NCI-H526 (cell line): ENCODE measurements at regions not wholly inside any gene's neighbourhood (a gene's known extent, or its start where the extent isn't known, plus 50 kb on each side); places are given as distances from the start of the nearest gene placed in this dataset.

Experiments
- DNase-seq, 2 experiments: peaks; one replicate each; lab custom pipeline; 2025; lab: John Stamatoyannopoulos, UW

- DNase-seq: no peak
Measured at GRCh38 chr13:108156749-108157148, 58.6 kb downstream of the LIG4 start.

DNA sequence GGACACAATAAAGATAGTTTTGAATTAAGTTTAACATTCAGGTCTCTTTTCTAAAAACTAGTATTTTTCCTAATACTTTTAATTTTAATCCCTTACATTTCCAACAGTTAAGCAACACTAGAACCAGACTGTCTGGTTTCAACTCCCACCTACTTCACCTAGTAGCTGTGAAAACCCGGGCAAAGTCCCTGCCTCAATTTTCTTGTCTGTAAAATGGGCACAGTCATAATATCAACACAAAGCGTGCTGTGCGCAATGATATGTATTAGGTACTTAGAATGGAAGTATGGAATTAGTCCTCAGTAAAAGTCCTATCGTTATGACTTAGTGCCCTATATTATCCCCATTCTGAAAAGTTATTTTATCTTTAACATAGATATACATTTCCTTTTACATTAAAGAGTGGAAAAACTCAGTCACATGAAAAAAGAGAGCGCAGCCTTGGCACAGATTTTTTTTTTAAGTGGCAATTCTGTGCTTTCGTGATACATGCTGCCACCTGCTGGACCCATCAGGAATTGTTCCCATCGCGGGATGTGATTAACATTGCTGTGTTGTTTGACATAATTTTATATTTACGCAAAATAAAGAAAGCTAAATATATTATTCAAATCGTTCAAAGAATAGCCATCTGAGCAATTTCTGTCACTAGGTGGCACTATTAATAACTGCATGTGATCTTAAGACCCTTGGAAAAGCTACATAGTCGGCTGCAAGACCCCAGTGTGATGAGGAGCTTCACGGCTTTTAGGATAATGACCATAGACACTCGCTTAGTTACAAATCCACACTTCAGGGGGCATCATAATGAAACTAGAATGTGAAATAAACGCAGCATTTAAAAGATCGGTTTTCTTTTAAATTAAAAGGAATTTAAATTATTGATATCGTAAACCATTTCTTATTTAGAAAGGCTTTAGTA is 59.9 kb downstream of the LIG4 start:
- peak; percentile 31 to 64 for DNase-seq

GRCh38 chr13:108154421-108154858 is 60.9 kb downstream of the LIG4 start:
- no peak for DNase-seq

DNA sequence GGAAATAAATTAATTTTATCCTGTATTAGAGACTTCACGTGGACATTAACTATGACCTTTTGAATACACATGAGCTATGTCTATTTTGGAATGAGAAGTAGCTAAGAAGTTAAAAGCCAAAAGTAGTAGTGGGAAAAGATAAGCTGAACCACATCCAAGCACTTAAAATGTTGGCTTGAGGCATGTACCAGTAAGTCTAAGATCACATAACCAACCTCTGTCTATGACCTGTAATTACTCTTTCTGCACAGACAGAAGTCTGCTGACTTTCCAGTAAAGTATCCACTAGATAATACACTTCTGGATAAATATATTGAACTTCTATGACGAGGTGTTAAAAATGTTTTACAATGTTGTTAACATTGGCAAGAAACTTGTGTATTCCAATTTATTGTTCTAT is 68.7 kb downstream of the LIG4 start:
- DNase-seq: no peak

- no peak for DNase-seq
Measured at GRCh38 chr13:108142702-108143436, 72.5 kb downstream of the LIG4 start.

GRCh38 chr13:108137176-108137575 is 78.2 kb downstream of the LIG4 start:
- DNase-seq: no peak

DNA sequence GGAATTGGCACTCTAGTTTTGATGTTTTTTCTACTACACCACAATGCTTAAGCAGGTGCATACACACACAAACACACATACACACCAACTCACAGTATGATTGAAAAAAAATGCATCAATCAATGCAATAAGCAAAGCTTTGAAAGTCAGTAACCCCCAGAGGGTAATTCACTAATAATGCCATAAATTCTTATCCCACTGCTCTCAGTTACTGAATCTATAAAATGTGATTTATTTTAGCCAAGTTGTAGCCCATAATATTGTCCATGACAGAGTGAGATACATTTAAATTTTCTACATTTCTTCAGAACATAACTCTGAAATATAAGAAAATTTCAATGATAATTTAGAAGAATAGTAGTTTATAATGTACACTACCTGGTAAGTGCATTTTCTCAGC is 87.9 kb downstream of the LIG4 start:
- no peak for DNase-seq

GRCh38 chr13:108126056-108126455 is 89.3 kb downstream of the LIG4 start:
- DNase-seq: no peak

- peak in 1 of 2 experiments; percentile 4 for DNase-seq
Measured at GRCh38 chr13:108121406-108121805, 93.9 kb downstream of the LIG4 start.

GRCh38 chr13:108120856-108121255 is 94.5 kb downstream of the LIG4 start:
- peak; percentile 1 to 15 for DNase-seq

DNA sequence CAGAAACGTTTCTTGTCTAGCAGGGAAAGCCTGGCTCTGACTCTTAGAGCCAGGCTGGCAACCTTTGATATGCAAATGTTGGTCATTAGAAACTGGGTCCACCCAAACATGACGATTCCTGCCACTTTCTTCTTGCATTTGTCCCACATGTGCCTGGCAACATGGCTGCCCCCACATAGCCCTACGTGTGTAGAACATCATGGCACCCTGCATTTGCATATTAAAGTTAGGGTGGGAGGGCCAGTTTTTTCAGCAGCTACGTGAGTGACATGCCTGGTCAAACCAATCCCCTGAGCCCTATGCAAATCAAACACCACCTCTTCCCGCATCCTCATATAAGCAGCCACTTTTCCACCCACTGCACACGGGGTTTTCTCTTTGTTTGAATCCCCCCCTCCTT is 95.0 kb downstream of the LIG4 start:
- DNase-seq: peak; percentile 13 to 54

DNA sequence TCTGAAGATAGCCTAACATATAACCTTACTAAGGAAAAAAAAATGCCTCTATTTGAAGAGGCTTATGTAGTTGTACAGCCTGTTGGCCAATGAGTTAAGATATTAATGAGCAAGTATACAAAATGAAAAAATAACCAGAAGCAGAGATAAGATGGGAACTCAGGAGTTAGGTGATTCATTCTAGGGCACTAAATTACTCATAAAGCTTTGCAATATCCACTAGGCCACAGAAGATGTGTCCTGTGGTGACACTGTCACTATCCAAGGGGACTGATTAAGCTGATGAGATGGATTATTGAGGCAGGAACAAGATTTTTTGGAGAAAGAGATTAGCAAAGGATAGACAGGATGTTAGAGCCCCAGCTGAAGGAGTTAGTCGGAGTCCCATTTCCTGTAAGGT is 99.6 kb downstream of the LIG4 start:
- DNase-seq: no peak

- no peak for DNase-seq
Measured at GRCh38 chr13:108113407-108113806, 101.9 kb downstream of the LIG4 start.

DNA sequence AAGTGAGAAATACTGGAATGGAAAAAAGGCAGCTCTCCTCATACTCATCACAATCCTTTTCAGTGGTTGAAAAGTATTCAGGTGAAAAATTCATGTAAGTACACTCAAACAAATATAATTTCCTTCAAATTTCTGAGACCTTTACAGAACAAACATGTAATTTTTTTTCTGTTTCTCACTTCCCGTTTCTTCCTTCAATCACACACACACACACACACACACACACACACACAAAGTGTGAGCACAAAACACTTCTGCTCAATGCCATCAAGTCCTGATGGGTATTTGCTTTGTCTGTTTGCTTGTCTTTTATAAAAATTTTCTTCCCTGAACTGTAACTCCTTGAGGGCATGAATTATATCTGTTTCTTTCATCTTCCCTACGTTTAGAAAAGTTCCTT is 110.6 kb downstream of the LIG4 start:
- DNase-seq: no peak

DNA sequence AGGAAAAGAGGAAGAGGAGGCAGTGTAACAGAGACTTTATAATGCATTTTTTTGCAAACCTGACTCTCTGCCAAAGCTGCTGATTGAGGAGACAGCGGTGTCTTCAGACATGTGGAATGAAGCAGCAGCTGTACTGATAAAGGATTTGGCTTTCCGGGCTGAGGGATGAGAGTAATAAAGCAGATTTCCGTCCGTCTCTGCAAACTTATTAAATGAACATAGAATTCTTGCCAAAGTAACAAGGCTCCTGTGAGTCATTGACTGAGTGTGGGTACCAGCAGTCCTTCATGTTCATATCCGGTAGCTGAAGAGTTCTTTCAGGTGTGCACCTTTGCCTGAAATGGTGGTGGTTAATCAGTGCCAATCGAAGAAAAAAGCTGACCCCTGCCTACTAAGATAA is 112.6 kb downstream of the LIG4 start:
- no peak for DNase-seq

- DNase-seq: no peak
Measured at GRCh38 chr13:108096301-108096915, 118.9 kb downstream of the LIG4 start.

DNA sequence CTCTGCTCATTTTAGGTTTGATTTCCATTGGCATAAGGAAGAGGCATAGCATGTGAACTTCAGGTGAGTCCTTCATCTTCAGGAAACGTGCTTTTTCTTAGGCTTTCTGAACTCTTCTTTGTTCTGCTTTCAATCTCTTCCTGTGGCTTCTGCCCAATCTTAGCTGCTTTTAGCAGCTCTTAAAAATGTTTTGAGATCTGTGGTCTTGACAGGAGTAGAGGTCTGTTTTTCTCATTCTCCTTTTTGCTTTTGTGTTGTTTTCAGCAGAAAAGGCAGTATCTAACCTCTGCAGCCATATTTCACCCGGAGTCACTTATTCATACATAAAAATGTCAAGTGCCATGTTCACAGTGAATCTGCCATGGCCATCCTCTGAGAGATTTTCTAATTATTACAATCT is 120.3 kb downstream of the LIG4 start:
- no peak for DNase-seq

DNA sequence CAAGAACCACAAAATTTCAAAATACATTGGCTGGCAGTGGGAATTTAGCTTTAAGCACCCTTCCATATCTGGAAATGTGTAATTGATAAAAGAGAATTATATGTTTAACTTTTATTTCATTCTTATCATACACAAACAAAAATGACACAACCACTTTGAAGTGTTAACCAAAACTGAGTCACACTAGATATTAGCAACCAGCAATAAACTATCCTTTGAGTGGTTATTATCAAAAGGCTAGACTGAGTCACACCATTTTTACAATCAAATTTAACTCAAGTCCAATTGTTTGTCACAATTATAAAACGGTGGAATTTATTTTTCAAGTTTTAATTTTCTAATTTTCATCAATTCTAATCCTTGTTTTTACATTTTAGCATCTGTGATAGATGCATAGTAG is 121.7 kb downstream of the LIG4 start:
- DNase-seq: no peak

DNA sequence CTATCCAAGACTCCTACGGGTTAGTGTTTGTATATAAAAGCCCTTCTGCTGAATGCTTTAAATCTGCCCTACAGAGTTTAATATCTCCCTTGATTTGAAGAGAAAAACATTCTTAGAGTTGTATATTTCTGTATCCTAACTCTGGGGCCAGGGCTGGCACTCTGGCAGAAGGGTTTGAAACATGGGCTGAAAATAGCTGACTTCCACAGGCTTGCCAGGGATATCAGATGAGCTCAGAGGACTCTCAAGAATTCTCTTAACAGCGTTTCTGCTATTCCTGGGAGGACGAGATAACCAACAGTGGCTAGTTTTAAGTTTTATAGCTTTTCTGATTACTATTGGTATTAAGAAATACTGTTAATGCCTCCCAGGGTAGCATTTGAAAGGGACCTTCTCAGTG is 127.5 kb downstream of the LIG4 start:
- DNase-seq: no peak

DNA sequence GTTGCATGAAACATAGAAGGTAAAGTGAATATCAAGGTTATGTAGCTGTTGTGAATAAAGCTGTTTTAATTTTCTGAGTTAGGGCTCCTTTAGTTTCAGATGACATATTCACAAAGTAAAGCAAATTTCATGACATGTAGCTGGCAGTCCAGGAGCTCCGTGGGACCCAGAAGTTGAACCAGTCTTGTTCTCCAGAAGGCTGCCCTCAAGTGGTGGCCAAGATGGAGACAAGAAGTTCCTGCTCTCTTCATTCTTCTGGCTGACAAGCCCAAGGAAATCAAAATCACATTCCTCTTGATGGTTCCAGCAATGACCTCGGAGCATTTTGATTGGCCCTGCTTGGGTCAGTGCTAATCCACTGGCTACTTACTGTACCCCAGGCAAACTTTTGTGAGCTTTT is 128.7 kb downstream of the LIG4 start:
- DNase-seq: peak in 1 of 2 experiments; percentile 14

DNA sequence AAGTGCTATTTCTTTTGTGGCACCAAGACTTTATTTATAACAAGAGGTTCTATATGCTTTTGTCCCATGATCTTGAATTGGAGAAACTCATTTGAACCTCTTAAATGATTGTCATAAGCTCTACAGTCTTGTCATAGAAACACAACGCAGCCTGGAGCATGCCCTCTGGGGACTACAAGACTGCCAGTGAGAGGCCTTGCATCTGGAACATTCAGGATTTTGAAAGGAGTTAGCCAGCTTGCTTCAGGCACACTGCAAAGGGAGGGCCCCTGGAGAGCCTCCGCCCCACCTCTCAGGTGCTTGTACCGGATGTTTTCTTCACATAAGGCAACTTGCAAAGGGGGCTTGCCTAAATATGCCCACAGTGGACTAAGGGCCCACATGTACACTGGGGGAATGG is 130.5 kb downstream of the LIG4 start:
- no peak for DNase-seq

GRCh38 chr13:108083056-108083455 is 132.3 kb downstream of the LIG4 start:
- no peak for DNase-seq

GRCh38 chr13:108082481-108082880 is 132.9 kb downstream of the LIG4 start:
- no peak for DNase-seq
